HCT116 (cell line): ENCODE measurements at regions not wholly inside any gene's neighbourhood (a gene's known extent, or its start where the extent isn't known, plus 50 kb on each side); places are given as distances from the start of the nearest gene placed in this dataset.

ENCODE experiments used
- ATAC-seq: fragments of 200-7000 bp; cut with Tn5 transposase; 2 replicates; pipeline ENCODE4 v1.9.1; 2020; ENCODE audit warnings: mild to moderate bottlenecking, moderate library complexity
- BruUV-seq: library from RNA; stranded (reverse); fragments of 400-500 nt; replicated peaks from 2 replicates; lab custom pipeline; 2021; lab: Mats Ljungman, UMichigan
- CTCF ChIA-PET: fragments of 300-600 bp; sonication (Branson Sonifier 250); formaldehyde crosslinking; loops from one replicate; lab custom pipeline; 2021; ENCODE audit warnings: antibody characterized with exemption; lab: Charles Lee
- POLR2A ChIA-PET: fragments of 300-600, 350-600 bp; sonication (Branson Sonifier 250); formaldehyde crosslinking; loops from one replicate; lab custom pipeline; 2021; ENCODE audit warnings: antibody characterized with exemption; lab: Charles Lee
- RAD21 ChIA-PET, 2 experiments: fragments of 300-600 bp; sonication (Branson Sonifier 250); formaldehyde crosslinking; loops; one replicate each; lab custom pipeline; 2023; ENCODE audit warnings: low total read pairs in 2 of 2; ENCODE audit not compliant: uncharacterized antibody in 2 of 2, unreplicated experiment in 2 of 2, low non-redundant PET in 1 of 2; lab: Charles Lee
- DNase-seq: peaks from one replicate; pipeline ENCODE4 v3.0.0-alpha.2; 2010; ENCODE audit warnings: low read depth, low spot score
- H2AFZ ChIP-seq: fragments of 200-600 bp; shearing (Covaris generic), sonication (generic); 2 replicates; pipeline ENCODE4 v1.6.1; 2017; ENCODE audit warnings: low read depth, mixed run types, mixed read lengths, antibody characterized with exemption, low read length; ENCODE audit not compliant: poor library complexity, severe bottlenecking
- H3K27ac ChIP-seq: 2 replicates; pipeline ENCODE4 v1.5.1; 2012; ENCODE audit warnings: low read depth, low read length
- H3K27me3 ChIP-seq: fragments of 200-600 bp; sonication (generic); 2 replicates; pipeline ENCODE4 v1.6.1; 2016; ENCODE audit warnings: mixed run types, low read length, mixed read lengths; ENCODE audit not compliant: insufficient read depth
- H3K36me3 ChIP-seq, 2 experiments: fragments of 200-500 bp in 1 of 2; fragments of 200-600 bp in 1 of 2; sonication (Bioruptor generic) in 1 of 2; sonication (generic) in 1 of 2; 2 replicates each; pipeline versions ENCODE4 v1.5.1 to v1.6.1; 2014 to 2016; ENCODE audit warnings: low read length in 2 of 2, inconsistent platforms in 1 of 2, mixed read lengths in 1 of 2, mixed run types in 1 of 2; ENCODE audit not compliant: insufficient read depth in 2 of 2, control insufficient read depth in 1 of 2
- H3K4me1 ChIP-seq, 2 experiments: fragments of 200-600 bp in 1 of 2; sonication (generic) in 1 of 2; 2 replicates each; pipeline versions ENCODE4 v1.5.1 to v1.6.1; 2012 to 2017; ENCODE audit warnings: low read length in 2 of 2, inconsistent platforms in 1 of 2, mild to moderate bottlenecking in 1 of 2, mixed read lengths in 1 of 2, mixed run types in 1 of 2, moderate library complexity in 1 of 2; ENCODE audit not compliant: insufficient read depth in 2 of 2, control insufficient read depth in 1 of 2
- H3K4me2 ChIP-seq: fragments of 200-600 bp; sonication (generic); 2 replicates; pipeline ENCODE4 v1.6.1; 2017; ENCODE audit warnings: mixed run types, low read length, mixed read lengths
- H3K4me3 ChIP-seq, 2 experiments: fragments of 200-600 bp in 1 of 2; sonication (generic) in 1 of 2; replicated peaks in 1 of 2; 2 replicates each; pipeline ENCODE4 v1.5.1; 2011 to 2016; ENCODE audit warnings: low read length in 2 of 2, control low read depth in 1 of 2, low read depth in 1 of 2, mild to moderate bottlenecking in 1 of 2, mixed read lengths in 1 of 2, mixed run types in 1 of 2
- H3K79me2 ChIP-seq: fragments of 200-600 bp; sonication (generic); 2 replicates; pipeline ENCODE4 v1.6.1; 2017; ENCODE audit warnings: mild to moderate bottlenecking, mixed run types, low read length, moderate library complexity, mixed read lengths; ENCODE audit not compliant: insufficient read depth
- H3K9ac ChIP-seq: fragments of 200-600 bp; sonication (generic); 2 replicates; pipeline ENCODE4 v1.6.1; 2016; ENCODE audit warnings: low read length, mixed read lengths
- H3K9me2 ChIP-seq: fragments of 200-600 bp; sonication (generic), shearing (Covaris generic); 2 replicates; pipeline ENCODE4 v1.6.1; 2017; ENCODE audit warnings: mixed run types, mild to moderate bottlenecking, moderate library complexity; ENCODE audit not compliant: insufficient read depth
- H3K9me3 ChIP-seq, 2 experiments: fragments of 200-500 bp in 1 of 2; fragments of 200-600 bp in 1 of 2; sonication (Bioruptor generic) in 1 of 2; sonication (generic) in 1 of 2; 2 replicates each; pipeline ENCODE4 v1.6.1; 2014 to 2017; ENCODE audit warnings: low read length in 2 of 2, mixed read lengths in 2 of 2, inconsistent platforms in 1 of 2, low read depth in 1 of 2, mild to moderate bottlenecking in 1 of 2, mixed run types in 1 of 2, moderate library complexity in 1 of 2; ENCODE audit not compliant: control insufficient read depth in 1 of 2, insufficient read depth in 1 of 2
- H4K20me1 ChIP-seq: fragments of 200-600 bp; sonication (generic), shearing (Covaris generic); 2 replicates; pipeline ENCODE4 v1.6.1; 2017; ENCODE audit warnings: mixed run types, mild to moderate bottlenecking, moderate library complexity; ENCODE audit not compliant: insufficient read depth
- ATF3 ChIP-seq: IDR thresholded peaks from 2 replicates; pipeline ENCODE4 v1.6.1; 2012
- ELF1 ChIP-seq: IDR thresholded peaks from 2 replicates; pipeline ENCODE4 v1.6.1; 2012; ENCODE audit warnings: low read depth, borderline replicate concordance
- EZH2 ChIP-seq: fragments of 200-600 bp; sonication (generic); IDR thresholded peaks from 2 replicates; pipeline ENCODE4 v1.6.1; 2017; ENCODE audit warnings: antibody characterized with exemption, mixed run types
- FOSL1 ChIP-seq: IDR thresholded peaks from 2 replicates; pipeline ENCODE4 v1.6.1; 2012; ENCODE audit warnings: low read depth
- JUND ChIP-seq: IDR thresholded peaks from 2 replicates; pipeline ENCODE4 v1.6.1; 2012
- MAX ChIP-seq: IDR thresholded peaks from 2 replicates; pipeline ENCODE4 v1.6.1; 2012
- POLR2A ChIP-seq: IDR thresholded peaks from 2 replicates; pipeline ENCODE4 v1.7.0; 2011; ENCODE audit warnings: borderline replicate concordance; ENCODE audit not compliant: insufficient read depth, insufficient read length; ENCODE audit errors: extremely low read depth
- POLR2AphosphoS5 ChIP-seq: IDR thresholded peaks from 2 replicates; pipeline ENCODE4 v1.6.1; 2011; ENCODE audit warnings: mild to moderate bottlenecking, low read depth, low read length, moderate library complexity
- RAD21 ChIP-seq: IDR thresholded peaks from 2 replicates; pipeline ENCODE4 v1.6.1; 2012; ENCODE audit warnings: low read depth, mild to moderate bottlenecking
- SP1 ChIP-seq: IDR thresholded peaks from 2 replicates; pipeline ENCODE4 v1.6.1; 2012; ENCODE audit warnings: low read depth
- SRF ChIP-seq: IDR thresholded peaks from 2 replicates; pipeline ENCODE4 v1.6.1; 2012; ENCODE audit warnings: low read depth
- YY1 ChIP-seq: IDR thresholded peaks from 2 replicates; pipeline ENCODE4 v1.6.1; 2011; ENCODE audit warnings: low read length, low read depth, moderate library complexity, mild to moderate bottlenecking; ENCODE audit not compliant: insufficient replicate concordance; ENCODE audit errors: extremely low read depth
- ZBTB33 ChIP-seq: IDR thresholded peaks from 2 replicates; pipeline ENCODE4 v1.6.1; 2011; ENCODE audit warnings: mild to moderate bottlenecking, low read length, moderate library complexity; ENCODE audit not compliant: insufficient replicate concordance; ENCODE audit errors: extremely low read depth
- ZFX ChIP-seq: fragments of 450-650 bp; IDR thresholded peaks from 2 replicates; pipeline ENCODE4 v1.6.1; 2017
- ZNF274 ChIP-seq: fragments of 200-500 bp; sonication (Bioruptor generic); IDR thresholded peaks from 2 replicates; pipeline ENCODE4 v1.6.1; 2014; ENCODE audit warnings: mild to moderate bottlenecking, low read depth, low read length, inconsistent platforms
- intact Hi-C: fragments of 100-400 bp; cut with micrococcal nuclease; formaldehyde crosslinking; loops from 2 replicates; pipeline ENCODE4 v1.10.0; 2022

GRCh38 chr2:36197181-36197971, 158.2 kb upstream of the CRIM1 start:
- Histone ChIP-seq H3K9me3 (no peaks in the 10 kb centered on the region), H3K36me3 (no peaks in the 10 kb centered on the region), H3K79me2 (no peaks in the 10 kb centered on the region), H3K4me2 (no peak overlapping the region), H3K9me2 (no peaks in the 10 kb centered on the region), H3K4me3 (no peak overlapping the region), H3K27ac (no peak overlapping the region), H3K27me3 (0 out of 2 replicates have a peak, but pooled peaks cover 7% of the 10 kb centered on the region), H3K4me1 (no peaks in the 10 kb centered on the region), H2AFZ (no peak overlapping the region), H3K9ac (no peak overlapping the region), H4K20me1 (no peaks in the 10 kb centered on the region)
- CTCF ChIA-PET: no interaction called here
- intact Hi-C loops: no loop called here
- DNase-seq: no peak
- no peak for TF ChIP-seq MAX
- no peak for TF ChIP-seq POLR2AphosphoS5
- no peak for TF ChIP-seq SP1
- no peak for TF ChIP-seq EZH2
- TF ChIP-seq RAD21: no peak
- no peak for TF ChIP-seq ELF1
- TF ChIP-seq SRF: no peak
- no peak for TF ChIP-seq ZBTB33
- TF ChIP-seq YY1: no peak
- no peak for TF ChIP-seq ZNF274
- TF ChIP-seq ZFX: no peak
- TF ChIP-seq POLR2A: no peak
- no peak for TF ChIP-seq ATF3
- TF ChIP-seq FOSL1: no peak
- no peak for TF ChIP-seq JUND
- BruUV-seq: no TSS peak
- RAD21 ChIA-PET: no interaction called here
- ATAC-seq: no peak
- POLR2A ChIA-PET: no interaction called here
